Activated CD4-positive, alpha-beta T cell treated with anti-CD3 and anti-CD28 coated beads, Interleukin-2, amount 50 U/mL, for 16 hours (primary cell): ENCODE measurements at regions not wholly inside any gene's neighbourhood (a gene's known extent, or its start where the extent isn't known, plus 50 kb on each side); places are given as distances from the start of the nearest gene placed in this dataset.

Experiments used
- DNase-seq: peaks from one replicate; pipeline ENCODE4 v3.0.0-alpha.2; 2020

DNA sequence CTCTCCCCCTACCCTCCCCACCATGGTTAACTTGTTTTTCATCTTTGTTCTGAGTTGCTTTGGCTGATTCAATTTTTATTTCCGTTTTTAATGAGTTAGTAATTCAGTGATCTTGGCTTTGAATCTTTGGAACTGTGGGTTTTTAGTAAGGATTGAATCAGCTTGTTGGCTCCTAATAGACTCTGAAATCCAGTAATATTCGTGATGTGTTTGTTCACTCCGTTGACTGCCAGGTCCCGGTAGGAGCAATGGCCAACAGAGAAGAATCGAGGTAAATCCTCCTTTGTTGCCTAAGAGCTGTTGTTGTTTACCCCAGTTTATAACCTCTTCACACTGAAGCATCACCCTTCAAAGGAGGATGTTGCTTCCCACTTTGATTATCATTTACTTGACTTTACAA lies 92.7 kb downstream of the PCSK1 start:
- DNase-seq = no peak

DNA sequence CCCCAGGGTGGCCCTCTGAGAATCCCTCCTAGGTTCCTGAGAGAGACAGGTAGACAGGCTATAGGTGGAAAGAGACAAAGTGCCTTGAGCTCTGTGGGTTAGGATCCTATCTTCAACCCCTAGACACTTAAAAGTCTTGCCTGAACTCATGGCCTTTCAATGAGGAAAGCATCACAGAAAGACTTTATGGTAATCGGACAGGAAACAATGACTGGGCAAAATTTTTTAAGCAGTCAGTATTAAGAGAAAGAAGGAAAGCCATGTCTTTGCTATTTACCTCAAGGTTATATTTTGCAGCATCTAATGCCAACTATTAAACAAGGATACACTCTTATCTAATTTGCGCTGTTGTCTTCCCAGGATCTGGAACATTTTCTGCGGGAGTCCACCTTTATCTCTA lies 93.2 kb downstream of the PCSK1 start:
- DNase-seq = no peak

DNA sequence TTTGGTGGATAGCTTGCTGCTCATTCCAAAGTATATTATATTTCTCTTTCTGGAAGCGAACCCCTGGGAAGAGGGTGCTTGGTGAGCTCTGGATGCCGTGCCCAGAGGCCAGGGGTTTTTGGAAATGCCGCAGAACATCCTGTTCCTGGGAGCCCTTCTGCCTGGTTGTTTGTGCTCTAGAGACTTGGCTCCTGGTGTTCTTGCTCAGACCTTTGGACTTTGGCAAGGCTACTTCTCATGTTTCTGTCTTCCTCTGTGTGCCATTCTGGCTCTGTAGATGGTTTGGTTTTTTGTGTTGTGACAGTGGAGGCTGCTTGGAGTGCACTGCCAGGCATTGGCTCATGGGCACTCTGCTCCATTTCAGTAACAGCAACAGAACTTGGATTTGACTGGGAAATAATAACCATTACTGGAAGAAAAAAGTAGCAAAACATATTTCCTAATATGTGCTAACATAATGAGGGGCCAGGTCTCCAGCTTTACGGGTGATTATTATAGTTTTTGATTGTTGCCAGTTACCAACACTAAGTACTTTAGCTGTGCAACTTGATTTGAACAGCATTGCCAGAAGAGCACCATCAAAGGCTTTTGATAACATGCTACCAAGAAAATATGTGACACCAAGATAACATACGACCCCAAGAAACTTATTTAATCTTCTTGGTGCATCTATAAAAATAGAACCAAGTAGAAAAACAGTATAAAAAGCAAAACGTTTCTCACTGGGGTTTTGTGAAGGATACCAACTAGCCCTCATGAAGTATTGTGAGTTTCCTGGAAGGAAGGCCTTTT lies 94.2 kb downstream of the PCSK1 start:
- no peak for DNase-seq

DNA sequence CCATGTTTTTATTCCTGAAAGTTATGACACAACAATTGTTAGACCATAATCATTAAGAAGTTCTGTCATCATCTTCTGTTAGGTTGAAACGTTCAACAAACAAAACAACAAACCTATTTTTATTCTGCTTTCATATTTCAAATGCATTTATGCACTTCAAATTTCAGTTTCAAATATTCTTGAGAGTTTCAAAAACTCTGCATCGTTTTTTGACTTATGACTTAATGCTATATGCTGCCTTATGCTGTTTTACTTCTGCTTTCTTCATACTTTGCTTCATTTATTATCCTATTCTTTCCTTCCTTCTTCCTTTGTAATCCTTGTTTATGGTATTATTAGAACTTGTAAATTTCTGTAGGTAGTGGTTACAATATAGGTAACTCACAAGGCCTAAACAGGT lies 95.0 kb downstream of the PCSK1 start:
- no peak for DNase-seq

DNA sequence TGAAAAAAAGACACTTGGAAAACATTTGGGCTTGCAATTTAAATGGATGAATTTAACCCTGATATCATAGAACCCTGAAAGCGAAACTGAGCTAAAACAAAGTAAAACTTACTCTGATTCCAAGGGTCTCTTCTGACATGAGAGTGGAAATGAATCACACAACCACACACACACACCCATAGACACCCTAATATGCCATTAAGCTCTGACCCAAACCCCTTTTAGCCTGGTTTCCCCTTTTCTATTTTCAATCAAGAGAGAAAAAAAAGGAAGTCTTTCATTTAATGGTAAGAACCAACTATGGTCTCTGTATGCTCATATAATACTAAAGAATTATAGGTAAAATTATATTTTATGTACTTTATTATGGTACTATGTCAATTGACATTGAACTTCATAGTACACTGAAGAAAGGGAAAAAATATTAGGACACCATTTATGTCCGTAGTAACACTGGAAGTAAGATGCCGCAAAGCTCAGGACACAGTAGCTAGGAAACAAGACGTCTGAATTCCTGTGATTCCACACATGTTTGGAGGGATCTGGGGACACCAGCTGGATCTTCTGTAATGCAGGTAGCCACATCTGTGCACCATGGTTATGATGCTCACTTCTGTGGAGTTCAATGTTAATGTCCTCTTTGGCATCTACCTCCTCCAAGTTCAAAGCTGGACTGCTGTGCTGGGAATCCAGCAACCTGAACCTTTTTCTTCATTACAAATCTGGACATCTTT lies 95.8 kb downstream of the PCSK1 start:
- peak; percentile 42 for DNase-seq

DNA sequence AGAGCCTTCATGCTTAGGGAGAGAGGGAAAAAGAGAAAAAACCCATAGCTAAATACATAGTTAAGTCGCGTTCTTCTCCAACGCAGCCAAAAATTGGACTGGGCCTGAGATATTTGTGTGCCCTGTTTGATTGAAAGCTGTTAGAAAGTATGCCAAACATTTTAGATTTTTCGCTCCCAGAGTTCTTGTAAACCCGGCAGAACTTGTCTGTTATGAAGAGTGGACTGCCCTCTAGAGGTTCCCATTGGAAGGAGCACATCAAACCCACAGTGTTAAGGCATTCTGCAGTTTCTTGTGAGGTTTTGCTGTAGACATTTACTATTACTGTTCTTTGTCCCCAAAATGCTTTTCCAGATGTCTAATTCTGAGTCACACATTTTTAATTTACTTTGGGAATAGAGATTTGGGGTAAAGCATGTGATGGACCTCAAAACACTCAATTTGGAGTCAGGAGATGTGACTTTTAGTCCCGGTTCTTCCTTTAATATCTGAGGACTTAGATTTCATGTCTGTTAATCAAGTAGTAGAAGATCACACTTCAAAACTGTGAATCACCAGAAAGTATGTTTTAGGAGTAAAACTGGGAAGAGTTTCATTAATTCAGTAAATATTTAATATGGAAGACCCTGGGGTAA lies 96.6 kb downstream of the PCSK1 start:
- peak; percentile 87 for DNase-seq

DNA sequence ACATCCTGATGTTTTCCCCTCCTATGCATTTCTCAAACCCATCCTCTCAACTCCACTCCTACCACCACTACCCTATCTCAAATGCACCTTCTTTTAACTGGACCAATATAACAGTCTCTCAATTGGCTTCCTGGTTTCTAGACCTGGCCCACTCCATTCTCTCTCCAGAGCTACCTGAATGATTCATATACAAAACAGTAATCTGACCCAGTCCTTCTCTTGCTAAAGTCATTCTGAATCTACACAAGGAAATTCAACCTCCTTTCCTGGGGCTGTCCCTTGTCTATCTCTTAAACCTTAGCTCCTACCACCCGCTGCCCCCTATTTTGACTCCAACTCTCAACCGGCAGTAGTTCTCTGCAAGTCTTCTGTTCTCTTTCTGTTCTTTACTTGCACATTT lies 97.2 kb downstream of the PCSK1 start:
- DNase-seq = peak; percentile 63

DNA sequence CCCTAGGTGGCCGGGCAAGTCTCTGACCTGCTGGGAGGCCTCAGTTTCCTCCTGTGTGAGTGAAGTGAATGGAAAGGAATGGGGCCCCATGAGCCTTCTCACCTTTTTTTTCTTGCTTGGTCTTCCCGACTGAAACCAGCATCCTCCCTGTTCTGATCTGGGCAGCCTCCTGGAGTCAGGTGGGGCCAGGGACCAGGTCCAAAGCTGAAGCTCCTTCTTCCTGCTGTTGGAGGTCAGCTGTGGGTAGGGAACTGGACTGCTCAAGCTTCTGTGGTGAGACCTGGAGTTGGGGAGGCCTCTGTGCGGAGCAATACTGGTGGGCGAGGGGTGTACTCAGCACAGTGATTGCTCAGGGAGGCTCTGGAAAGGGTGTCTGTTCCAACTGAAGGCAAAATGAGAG lies 99.7 kb downstream of the PCSK1 start:
- DNase-seq = no peak

DNA sequence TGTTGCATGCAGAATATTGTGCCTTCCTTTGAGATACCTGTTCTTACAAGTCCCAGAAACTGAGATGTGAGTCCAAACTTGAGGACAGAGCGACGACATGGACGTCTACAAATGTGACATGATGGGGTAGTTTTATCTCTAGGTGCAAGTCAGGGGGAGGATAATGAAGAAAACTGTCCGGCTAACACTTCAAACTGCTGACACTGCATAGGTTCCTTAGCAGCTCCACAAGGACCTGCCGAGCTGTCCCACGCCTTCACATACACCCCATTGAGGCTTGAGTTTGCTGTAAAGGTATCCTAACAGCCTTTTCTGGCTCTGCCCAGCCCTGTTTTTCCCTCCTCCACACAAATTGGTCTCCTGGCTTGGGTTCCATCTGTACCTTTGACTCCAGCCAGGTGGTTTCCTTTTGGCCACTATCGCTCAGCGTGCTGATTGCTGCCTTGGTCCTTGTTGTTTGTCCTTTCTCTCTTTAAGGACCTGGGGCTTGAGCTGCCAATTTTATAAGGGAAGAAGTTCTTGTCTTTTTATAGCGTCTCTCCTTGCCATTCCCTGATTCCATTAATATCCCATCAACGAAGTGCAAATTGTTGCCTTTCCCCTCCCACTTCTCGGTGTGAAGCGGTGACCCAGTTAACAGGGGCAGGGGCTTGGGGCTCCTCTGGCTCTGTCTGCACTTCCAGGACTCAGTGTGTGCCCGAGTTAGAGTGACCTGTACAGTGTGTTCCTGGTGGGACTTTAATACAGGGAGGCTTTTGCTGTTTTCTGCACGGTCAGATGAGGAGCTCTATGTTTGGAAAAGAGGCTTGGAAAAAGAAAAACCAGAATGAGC lies 100.3 kb downstream of the PCSK1 start:
- no peak for DNase-seq

DNA sequence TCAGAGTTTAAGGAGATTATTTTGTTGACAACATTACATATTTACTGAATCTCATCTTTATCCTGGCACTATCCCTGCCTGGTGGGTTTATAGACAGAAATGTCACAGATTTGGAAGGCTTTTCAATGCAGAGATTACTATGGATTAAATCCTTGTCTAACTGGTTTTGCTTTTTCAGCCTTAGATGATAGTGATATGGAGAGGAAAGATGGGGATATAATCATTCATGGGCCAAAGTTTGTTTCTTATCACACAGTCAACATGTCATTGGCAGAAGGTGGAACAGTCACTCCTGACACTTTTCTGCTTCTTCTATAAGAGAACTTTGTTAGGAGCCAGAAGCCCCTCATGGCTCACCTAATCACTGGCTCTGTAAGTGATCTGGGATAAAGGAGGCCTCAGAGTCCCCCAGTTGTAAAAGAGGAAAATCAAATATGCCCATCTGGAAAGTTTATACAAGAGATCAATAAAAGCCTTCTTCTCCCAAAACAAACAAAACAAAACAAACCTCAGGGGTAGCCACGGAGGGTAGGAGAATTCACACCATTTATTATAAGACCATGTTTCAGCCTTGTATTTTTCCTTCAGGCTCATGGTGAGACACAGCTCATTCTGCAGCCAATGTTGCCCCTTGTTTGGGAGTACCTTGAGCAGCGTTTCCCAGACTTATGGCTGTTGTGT lies 101.2 kb downstream of the PCSK1 start:
- DNase-seq = no peak

DNA sequence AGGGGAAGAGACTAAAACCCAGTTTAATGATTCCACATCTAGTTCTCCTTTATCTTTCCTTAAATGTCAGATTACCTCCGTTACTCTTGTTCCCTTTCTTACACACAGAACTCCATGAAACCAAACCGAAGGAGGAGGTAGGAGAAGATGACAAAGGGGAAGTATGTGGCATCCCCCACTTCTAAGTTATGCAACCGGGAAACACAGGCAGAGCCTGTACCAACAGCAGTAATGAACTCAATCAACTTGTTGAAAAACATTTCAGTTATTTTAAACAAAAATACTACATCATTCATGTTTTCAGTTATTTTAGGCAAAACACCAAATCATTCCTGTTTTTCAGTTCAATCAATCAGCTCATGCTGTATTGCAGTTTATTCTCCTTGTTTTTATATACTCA lies 101.8 kb downstream of the PCSK1 start:
- DNase-seq = no peak

DNA sequence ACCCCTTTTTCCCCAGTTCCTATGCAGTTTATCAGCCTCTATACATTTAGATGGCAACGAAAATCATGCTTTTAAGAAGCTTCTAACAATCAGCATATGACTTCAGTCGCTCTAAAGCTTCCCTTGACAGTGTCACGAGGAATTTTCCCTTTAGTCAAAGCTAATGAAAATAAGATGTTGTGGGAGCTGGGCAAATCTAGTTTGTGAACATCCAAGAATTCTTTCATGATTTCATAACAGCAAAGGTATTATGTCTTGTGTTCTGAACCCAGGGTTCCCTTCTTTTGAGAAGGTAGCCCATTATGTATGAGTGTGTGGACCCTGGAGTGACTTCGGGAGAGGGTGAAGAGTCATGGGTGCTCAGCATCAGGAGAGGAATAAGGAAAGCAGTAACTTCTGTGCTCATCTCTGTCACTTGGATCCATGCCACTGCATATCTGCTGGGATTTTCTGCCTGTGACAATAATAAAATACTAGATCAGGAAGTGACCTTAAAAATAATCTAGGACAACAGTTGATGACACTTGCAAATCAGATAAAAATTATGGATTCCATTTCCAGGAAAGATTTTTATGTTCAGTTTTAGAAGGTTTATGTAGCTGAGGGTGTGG lies 102.4 kb downstream of the PCSK1 start:
- DNase-seq = no peak

DNA sequence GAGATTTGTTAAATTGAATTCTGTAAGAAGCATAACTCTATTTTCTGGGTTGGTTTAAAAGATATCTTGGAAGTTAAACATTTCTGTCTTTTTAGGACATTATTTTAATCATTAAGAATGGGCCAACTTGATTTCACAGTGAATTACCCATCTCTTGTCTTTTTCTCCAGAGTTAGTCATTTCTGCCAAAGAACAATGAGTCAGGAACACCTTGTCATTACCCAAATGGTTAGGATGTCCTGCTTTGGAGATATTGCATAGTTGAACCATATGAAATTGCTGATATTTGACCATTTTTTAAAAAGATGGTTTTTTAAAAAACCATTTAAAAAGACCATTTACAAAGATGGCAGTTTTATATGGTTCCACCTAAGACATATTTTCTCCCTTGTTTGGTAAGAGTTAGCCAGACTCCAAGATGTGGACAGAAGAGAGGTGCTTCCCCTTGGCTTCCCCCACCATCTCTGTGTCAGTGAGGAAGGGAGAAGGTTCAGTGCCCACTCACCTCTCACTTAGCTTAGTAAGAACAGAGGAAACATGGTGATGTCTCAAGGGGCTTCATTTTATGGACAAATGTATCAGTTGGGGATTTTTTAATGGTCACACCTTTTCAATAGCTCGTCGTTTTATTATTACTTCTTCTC lies 103.0 kb downstream of the PCSK1 start:
- DNase-seq = peak; percentile 51

DNA sequence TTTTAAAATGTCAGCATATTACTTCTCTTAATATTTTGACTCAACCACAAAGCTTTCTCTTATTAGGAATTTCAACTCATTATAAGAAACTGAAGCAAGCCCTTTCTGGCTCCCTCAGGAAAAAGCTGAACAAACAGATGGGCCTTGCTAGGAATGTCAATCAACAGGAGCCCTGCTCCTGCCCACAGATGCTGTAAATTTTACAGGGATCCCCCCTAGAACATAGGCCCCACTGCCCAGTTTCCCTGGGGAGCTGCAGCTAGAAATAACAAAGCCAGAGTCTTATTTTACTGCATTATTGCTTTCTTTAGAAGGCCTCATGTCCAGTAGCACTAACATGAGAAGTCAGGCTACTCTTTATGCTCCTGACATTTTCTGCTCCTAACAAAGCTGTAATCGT lies 103.8 kb downstream of the PCSK1 start:
- no peak for DNase-seq

DNA sequence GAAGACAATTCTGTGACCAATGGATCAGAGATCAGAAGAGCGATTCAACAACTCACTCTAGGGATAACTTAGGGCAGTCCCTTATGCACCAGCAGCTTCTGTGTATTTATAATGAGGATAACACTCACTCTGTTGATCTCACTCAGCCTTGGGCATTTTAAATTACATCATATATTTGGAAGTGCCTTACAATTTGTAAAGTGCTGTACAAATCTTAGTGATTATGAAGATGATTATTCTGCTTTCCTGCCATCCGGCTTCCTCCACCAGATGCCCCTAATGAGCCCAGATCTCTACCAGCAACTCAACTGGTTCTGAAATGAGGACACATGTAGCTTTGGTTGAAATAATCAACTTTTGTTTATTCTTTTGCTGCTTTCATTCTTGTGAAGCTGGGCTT lies 105.3 kb downstream of the PCSK1 start:
- DNase-seq = no peak

DNA sequence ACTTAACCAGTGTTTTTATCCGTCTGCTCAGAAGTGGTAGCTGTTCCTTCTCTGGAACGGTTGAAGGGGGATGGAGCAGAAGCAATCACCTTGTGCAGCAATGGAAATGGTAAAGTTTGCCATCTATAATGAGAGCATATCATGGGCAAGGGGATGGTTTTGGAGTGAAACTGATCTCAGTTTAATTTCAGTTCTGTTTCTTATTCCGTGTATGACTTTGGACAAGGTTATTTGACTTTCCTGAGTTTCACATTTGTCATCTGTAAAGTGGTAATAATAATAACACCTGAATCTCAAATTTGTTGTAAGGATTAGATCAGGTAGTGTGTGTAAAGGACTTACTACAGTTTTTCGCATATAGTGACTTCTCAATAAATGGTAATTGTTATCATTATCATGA lies 106.1 kb downstream of the PCSK1 start:
- peak; percentile 36 for DNase-seq

DNA sequence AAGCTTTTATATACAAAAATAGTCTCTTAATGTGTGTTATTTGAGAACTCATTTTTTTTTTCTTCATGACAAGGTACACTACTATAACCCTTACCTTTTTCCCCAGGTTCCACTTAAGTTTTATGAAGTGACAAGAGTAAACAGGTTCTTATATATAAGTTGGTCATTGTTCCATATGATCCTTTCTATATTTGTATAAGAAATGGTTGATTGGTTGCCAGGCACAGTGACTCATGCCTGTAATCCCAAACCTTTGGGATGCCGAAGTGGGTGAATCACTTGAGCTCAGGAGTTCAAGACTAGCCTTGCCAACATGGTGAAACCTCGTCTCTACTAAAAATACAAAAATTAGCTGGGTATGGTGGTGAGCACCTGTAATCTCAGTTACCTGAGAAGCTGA lies 108.3 kb downstream of the PCSK1 start:
- DNase-seq = no peak

DNA sequence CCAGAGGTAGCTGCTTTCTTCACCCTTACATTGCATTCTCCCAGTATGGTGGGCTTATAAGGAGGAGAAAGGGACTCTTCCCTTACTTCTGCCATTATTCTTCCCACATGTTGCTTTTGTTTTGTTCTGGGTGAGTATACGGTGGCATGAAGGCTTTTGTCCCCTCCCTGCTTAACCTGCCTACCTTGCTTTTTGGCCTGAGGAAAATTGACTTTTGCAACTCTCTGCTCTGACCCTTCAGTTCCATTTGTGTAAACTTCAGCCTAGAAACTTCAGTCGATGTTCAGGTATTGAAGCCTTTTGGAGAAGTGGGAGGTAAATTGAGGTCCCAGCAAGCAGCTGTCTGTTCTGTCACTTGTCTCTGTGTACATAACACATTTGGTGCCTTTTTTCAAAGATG lies 110.2 kb downstream of the PCSK1 start:
- no peak for DNase-seq

DNA sequence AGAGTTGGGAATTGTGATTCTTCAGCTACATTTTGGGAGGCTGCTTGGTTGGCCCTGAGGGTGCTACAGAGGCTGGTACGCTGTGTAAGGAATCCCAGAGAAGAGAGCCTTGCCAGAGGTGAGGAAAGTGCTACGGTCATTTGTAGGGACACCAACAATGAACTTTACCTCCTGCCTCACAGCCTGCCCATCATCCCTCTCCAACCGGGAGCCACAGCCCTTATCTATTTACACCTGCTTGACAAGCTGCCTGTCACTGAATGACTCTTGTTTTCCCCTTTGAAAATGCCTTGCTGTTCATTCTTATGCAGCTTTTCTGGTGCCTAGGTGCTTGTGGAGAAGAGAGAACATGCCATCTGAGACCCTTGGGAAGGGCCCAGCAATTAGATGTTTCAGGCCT lies 110.8 kb downstream of the PCSK1 start:
- no peak for DNase-seq

DNA sequence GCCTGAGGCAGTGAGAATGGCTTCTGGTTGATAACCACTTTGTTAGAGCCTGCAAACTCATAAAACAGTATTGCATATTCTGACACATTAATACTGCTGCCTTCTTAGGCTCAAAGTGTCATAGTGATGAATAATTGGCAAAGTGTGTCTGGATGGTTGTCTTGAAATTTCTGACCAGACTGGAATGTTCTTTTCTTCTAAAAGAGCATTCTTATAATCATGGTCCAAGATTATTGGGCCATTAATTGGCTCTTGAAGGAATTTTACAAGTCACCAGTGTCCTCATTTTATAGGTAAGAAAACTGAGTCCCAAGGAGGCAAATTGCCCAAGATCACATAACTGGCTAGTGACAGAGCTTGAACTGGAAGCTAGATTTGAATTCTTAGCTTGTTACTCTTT lies 111.7 kb downstream of the PCSK1 start:
- DNase-seq = no peak

DNA sequence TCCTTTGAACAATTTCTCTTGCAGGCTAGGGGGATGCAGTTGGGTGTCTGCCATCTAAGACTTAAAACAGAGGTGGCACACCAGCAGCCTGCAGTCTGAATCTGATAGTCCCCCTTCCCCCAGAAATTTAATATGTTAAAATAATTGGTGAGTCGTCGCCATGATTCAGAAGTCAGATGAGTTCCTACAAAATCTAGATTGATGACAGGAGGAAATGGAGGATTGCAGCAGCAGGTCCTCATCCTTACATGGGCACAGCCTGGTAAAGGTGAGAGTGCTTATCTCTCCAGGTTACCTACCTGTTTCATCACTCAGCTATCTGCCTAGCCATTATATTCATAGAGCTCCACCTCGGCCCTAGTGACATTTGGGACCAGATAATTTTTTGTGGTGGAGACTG lies 112.3 kb downstream of the PCSK1 start:
- DNase-seq = no peak
